RWPE1 (cell line): ENCODE measurements at regions not wholly inside any gene's neighbourhood (a gene's known extent, or its start where the extent isn't known, plus 50 kb on each side); places are given as distances from the start of the nearest gene placed in this dataset.

ENCODE experiments used
- CTCF ChIA-PET: fragments of 350-600 bp; sonication (Branson Sonifier 250); formaldehyde crosslinking; extraction: SDS; loops from one replicate; lab custom pipeline; 2021; lab: Yijun Ruan, JAX
- POLR2A ChIA-PET: fragments of 400-600 bp; formaldehyde crosslinking; extraction: SDS; loops from one replicate; lab custom pipeline; 2020; ENCODE audit warnings: antibody characterized with exemption; ENCODE audit not compliant: low non-redundant PET; lab: Yijun Ruan, JAX
- DNase-seq: peaks from one replicate; pipeline ENCODE4 v3.0.0; 2012; ENCODE audit warnings: low spot score
- H3K27ac ChIP-seq: fragments of 450-650 bp; 2 replicates; pipeline ENCODE4 v1.5.1; 2017
- TF ChIP-seq, protein P1 (sequence below): fragments of 450-650 bp; conservative IDR thresholded peaks from 2 replicates; pipeline ENCODE4 v1.5.1; 2017; ENCODE audit warnings: low read depth, mild to moderate bottlenecking

DNA sequence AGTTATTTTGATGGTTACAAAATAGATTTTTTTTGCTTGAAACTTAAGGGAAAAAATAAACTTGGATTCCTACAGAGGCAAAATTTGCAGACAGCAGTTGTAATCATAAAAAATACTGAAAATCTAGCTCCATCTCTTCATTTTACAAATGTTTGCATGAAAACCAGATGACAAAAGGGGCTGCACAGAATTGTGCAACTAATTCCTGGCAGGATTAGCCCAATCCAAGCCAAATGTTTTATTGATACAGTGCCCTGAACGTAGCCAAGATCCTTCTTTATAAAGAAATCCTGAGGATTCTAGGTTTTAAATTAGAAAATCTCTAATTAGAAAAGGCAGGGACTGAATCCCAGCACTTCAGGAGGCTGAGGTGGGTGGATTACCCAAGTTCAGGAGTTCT, 356.4 kb upstream of the SEL1L start:
- TF ChIP-seq, protein P1, sequence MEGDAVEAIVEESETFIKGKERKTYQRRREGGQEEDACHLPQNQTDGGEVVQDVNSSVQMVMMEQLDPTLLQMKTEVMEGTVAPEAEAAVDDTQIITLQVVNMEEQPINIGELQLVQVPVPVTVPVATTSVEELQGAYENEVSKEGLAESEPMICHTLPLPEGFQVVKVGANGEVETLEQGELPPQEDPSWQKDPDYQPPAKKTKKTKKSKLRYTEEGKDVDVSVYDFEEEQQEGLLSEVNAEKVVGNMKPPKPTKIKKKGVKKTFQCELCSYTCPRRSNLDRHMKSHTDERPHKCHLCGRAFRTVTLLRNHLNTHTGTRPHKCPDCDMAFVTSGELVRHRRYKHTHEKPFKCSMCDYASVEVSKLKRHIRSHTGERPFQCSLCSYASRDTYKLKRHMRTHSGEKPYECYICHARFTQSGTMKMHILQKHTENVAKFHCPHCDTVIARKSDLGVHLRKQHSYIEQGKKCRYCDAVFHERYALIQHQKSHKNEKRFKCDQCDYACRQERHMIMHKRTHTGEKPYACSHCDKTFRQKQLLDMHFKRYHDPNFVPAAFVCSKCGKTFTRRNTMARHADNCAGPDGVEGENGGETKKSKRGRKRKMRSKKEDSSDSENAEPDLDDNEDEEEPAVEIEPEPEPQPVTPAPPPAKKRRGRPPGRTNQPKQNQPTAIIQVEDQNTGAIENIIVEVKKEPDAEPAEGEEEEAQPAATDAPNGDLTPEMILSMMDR: no peak
- DNase-seq: no peak
- no peak overlapping the region for H3K27ac ChIP-seq
- CTCF ChIA-PET: no interaction called here
- POLR2A ChIA-PET: no interaction called here

DNA sequence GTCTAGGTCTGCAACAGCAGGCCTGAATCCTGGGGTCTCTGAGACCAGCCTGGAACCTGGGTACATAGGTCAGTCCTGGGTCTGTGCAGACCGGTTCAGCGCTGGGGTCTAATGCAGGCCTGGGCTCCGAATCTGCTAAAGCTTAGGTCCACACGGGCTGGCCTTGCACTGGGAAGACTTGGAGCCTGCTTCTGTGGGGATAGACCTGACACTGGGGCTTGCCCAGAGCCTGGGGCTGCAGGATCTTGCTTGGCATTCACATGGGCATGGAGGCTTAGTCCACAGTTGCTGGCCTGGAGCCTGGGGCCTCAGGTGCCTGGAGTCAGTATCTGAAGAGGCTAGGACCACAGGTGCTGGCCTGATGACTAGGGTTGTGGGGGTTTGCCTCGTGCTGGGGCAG, 369.8 kb upstream of the SEL1L start:
- DNase-seq: no peak
- ChIA-PET POLR2A (no interaction called here), CTCF (no interaction called here)
- TF ChIP-seq, protein P1: no peak
- no peak overlapping the region for H3K27ac ChIP-seq

DNA sequence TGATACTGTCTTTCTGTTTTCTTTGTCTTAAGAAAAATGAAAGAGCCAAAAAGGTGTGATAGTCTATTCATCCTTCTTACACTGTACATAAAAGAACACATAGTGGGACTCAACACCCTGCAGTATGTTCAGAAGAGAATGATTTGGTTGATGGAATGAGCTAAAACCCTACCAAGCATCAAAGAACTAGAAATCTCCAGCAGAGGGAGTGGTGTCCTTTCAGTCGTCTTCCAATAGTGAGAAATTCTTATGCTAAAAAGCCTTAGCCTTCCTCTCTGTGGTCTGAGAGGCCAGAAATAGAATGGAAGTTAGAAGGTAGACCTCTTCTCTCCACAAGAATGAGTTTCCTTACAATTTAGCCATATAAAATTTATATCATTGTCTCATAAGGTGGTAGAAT, 393.4 kb upstream of the SEL1L start:
- ChIA-PET CTCF (no interaction called here), POLR2A (no interaction called here)
- DNase-seq: no peak
- no peak overlapping the region for H3K27ac ChIP-seq
- TF ChIP-seq, protein P1: no peak

DNA sequence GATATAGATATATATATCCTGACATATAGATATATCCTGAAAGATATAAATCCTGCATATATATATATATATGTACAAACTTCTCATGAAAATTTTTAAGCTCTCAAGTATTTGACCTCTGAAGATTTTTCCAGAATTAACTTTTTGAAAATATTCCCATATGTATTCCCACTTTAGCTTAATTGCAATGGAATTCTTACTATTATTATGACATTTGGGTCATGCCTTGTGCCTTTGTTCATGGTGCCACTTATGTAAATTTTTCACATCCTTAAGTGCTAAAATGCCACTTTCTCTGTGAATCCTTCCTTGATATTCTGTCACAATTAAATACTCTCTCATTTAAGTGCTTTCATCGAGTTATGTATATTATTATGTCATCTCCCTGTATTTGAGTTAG, 398.2 kb upstream of the SEL1L start:
- ChIA-PET POLR2A (no interaction called here), CTCF (no interaction called here)
- no peak for DNase-seq
- TF ChIP-seq, protein P1: no peak
- H3K27ac ChIP-seq: no peak overlapping the region

DNA sequence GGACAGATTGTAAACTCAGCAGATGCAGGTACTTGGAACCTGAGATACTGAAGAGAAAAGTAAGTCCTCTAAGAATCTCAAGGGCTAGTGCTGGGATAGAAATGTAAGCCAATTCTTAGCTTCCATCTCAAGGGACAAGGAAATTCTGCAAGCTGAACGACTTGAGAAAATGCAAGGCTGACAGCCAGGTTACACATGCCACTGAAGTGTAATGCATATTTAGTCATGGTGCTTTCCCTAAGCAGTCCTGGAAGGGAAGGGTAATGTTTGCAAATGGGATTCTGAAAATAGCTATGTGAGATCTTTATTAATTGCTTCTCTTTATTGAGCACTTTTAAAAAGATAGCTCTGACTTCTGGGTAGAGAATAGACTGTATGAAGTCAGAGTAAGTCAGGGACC, 402.7 kb upstream of the SEL1L start:
- ChIA-PET CTCF (no interaction called here), POLR2A (no interaction called here)
- DNase-seq: no peak
- TF ChIP-seq, protein P1: no peak
- H3K27ac ChIP-seq: no peak overlapping the region

DNA sequence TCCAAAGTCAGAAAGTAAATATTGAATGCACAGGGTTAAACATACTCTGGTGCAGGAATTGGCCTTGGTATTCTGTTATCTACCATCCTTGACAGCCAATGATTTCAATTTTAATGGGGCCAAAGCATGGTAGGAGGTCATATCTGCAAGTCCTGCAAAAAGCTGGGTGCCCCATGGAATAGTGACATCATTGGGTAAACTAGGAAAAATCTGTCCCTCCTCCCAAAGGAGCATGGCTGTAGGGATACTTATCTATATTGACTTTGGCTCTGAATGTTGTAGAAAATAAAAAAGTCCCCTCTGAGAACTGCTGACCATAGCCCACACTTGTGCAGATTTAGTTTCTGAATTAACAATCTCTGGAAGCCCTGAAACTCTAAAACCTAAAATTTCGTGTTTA, 403.2 kb upstream of the SEL1L start:
- TF ChIP-seq, protein P1: no peak
- ChIA-PET CTCF (no interaction called here), POLR2A (no interaction called here)
- H3K27ac ChIP-seq: no peak overlapping the region
- DNase-seq: no peak

DNA sequence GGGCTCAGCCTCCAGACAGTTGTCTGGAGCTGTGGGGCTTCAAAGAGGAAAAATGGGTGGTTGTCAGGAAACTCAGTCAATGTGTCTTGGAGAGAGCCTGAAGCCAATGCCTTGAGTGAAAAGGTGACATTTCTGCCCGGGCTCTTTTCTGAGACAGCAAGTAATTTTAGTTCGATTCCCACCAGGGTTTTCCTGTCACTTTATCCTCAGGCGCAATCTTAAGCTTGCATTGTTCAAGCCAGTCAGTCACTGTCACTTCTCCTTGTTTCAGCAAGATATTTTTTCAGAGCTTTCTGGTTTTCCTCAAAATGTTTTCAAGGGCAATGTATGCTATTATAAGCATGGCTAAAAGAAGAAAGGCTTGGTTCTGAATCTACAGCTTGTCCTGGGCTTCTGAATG, 404.7 kb upstream of the SEL1L start:
- POLR2A ChIA-PET: no interaction called here
- CTCF ChIA-PET: no interaction called here
- no peak overlapping the region for H3K27ac ChIP-seq
- TF ChIP-seq, protein P1: no peak
- DNase-seq: no peak
